Stimulated activated CD4-positive, alpha-beta T cell treated with anti-CD3 and anti-CD28 coated beads, Interleukin-2, amount 100 ng/mL, for 4 hours (primary cell): ENCODE measurements at regions not wholly inside any gene's neighbourhood (a gene's known extent, or its start where the extent isn't known, plus 50 kb on each side); places are given as distances from the start of the nearest gene placed in this dataset.

Source experiments
- DNase-seq: peaks from one replicate; pipeline ENCODE4 v3.0.0-alpha.2; 2020; ENCODE audit warnings: low read depth

GRCh38 chr12:116483959-116484750 lies 75.0 kb upstream of the MAP1LC3B2 start:
- no peak for DNase-seq

DNA sequence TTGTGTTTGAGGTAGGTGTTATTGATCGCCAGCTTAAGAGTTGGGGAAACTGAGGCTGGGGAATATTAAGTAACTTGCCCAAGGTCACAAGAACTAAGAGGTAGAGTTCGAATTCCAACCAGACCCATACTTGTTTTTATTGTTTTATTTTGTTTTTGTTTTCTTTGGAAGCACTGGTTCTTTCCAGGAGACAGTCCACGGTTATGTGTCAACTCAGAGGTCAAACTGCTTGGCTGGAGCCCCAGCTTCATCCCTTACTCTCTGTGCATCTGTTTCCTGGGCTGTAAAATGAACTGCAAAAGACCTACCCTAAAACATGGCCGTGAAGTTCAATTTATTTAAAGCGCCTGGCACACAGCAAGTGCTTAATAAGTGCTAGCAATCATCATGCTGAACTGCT lies 74.4 kb upstream of the MAP1LC3B2 start:
- DNase-seq = no peak

DNA sequence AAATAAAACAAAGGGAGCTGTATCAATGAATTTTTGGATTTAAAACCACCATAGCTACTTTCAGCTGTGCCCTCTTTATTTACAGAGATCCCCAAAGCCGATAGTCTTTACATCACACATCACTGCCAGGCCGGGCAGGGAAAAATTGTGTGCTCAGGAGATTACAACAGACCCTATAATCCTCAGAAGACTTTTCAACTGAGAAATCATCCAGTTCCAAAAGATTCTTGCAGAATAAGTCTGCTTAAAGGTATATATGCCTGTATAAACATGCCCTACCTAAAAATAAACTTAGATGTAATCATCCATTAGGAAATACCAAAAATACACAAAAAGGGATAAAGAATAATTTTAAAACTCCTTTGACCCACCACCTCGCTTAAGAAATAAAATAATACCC lies 70.1 kb upstream of the MAP1LC3B2 start:
- no peak for DNase-seq

GRCh38 chr12:116490471-116490870 lies 68.7 kb upstream of the MAP1LC3B2 start:
- no peak for DNase-seq

- no peak for DNase-seq
Measured at GRCh38 chr12:116492703-116493324, 66.4 kb upstream of the MAP1LC3B2 start.

- no peak for DNase-seq
Measured at GRCh38 chr12:116495260-116495659, 63.9 kb upstream of the MAP1LC3B2 start.

GRCh38 chr12:116497051-116497591 lies 62.1 kb upstream of the MAP1LC3B2 start:
- DNase-seq = no peak

GRCh38 chr12:116498471-116498870 lies 60.7 kb upstream of the MAP1LC3B2 start:
- no peak for DNase-seq

DNA sequence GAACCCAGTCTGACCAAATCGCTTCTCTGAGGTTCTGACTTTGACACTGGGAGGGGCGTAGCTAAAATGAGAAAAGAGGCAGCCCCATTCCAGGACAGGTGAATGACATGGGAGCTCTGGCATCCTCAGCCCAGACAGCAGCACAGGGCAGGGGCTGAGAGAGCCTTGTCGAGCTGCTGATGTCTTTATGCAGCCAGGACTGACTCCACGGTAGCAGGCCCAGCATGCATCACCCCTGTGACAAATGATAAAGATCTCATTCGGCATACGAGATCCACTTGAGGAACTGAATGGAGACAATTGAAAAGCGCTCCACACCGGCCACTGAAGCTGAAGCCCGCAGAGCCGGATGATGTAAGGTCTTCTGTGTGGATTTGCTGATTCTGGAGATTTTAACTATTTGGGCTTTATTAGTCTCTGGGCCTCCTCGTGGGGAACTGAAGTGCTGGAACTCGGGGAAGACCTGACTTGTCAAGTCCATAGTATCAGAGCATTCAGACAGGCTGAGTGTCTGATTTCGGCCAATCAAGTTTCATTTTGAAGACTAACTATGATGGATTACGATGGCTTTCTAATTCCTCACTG lies 56.9 kb upstream of the MAP1LC3B2 start:
- DNase-seq = no peak

GRCh38 chr12:116502989-116503496 lies 56.1 kb upstream of the MAP1LC3B2 start:
- DNase-seq = no peak

- no peak for DNase-seq
Measured at GRCh38 chr12:116504438-116504837, 54.7 kb upstream of the MAP1LC3B2 start.

- no peak for DNase-seq
Measured at GRCh38 chr12:116506697-116507064, 52.5 kb upstream of the MAP1LC3B2 start.

DNA sequence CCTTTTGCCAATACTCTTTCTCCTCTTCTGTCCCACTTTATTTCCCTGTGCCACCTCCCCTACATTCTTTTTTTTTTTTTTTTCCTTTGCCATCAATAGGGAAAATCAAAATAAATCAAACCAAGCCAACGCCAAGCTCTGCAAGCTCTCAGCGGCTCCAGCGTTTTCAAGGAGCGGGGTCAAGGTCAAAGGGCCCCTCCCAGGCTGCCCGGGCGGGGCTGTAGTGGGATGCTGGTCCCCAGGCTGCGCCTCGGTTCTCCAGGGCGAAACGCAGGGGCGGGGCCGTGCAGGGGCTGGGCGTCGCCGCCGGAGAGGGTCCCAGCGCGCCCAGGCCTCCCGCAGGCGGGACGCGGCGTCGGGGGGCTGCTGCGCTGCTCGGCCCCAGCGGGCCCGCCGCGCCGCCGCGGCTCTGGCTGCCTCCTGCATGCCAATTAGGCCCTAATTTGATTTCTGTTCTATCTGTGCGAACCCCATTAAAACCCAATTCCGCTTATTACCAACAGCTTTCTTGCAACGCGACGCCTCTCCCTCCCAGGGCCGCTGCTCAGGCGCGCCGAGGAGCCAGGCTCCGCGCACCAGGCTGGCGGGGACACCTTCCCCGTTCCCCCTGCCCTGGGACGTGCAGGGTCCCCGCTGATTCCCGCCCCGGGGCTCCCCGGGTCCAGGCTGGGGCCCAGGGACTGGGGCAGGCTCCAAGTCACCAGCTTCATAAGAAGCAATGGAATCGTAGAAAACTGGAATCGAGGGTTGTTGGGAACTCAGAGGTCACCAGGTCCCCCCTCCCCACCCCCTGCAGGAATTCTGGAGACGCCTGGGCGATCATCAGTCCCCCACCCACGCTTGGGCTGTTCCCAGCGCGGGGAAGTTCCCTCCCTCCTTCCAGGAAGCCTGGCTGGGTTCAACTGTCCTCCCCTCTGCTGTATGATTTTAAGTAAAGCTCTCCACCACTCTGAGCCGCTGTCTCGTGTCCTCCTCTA lies 50.7 kb upstream of the MAP1LC3B2 start:
- peak; percentile 11 for DNase-seq
